ENCODE measurements at regions not wholly inside any gene's neighbourhood (a gene's known extent, or its start where the extent isn't known, plus 50 kb on each side); places are given as distances from the start of the nearest gene placed in this dataset.

GRCh38 chr7:88442413-88442812 lies 135.7 kb upstream of the STEAP4 start:
- ATAC-seq = no peak
- H3K9me3 Mint-ChIP-seq = peaks cover 4% of the 10 kb centered on the region; the same call in 1 of the 3 replicates
- Histone ChIP-seq H3K4me3 (no peak overlapping the region), H3K4me1 (ENCODE audit: insufficient read depth) (peaks cover 13% of the 10 kb centered on the region), H3F3A (replicated peaks; ENCODE audit: low read depth) (no peaks in the 10 kb centered on the region), H3K27ac (ENCODE audit: low read depth) (no peak overlapping the region), H3K36me3 (ENCODE audit: insufficient read depth) (no peaks in the 10 kb centered on the region), H3K4me2 (no peak overlapping the region), H2AFZ (no peak overlapping the region; the same call in 1 of the 2 replicates), H4K20me1 (replicated peaks; ENCODE audit: insufficient read depth) (no peaks in the 10 kb centered on the region), H3K79me2 (replicated peaks; ENCODE audit: insufficient read depth) (no peaks in the 10 kb centered on the region), H3K9me2 (ENCODE audit: insufficient read depth) (peaks cover 16% of the 10 kb centered on the region), H3K27me3 (ENCODE audit: insufficient read depth) (no peaks in the 10 kb centered on the region)
- no peak overlapping the region for H3K27ac Mint-ChIP-seq
- H3K27me3 Mint-ChIP-seq (ENCODE audit: insufficient read depth, low read depth, poor library complexity) = no peaks in the 10 kb centered on the region
- TF ChIP-seq EZH2 (IDR thresholded peaks at IDR 0.05; ENCODE audit: low read depth, unreplicated experiment) = no peak
- no peak for TF ChIP-seq CTCF (conservative IDR thresholded peaks at IDR 0.05; ENCODE audit: low read depth in 2 of 2)
- TF ChIP-seq NANOG (IDR thresholded peaks at IDR 0.05; ENCODE audit: borderline replicate concordance) = no peak
- TF ChIP-seq POLR2AphosphoS5 (IDR thresholded peaks at IDR 0.05; ENCODE audit: low read depth) = no peak
- no peak for TF ChIP-seq ZNF114 (CRISPR knock-in tag; IDR thresholded peaks at IDR 0.05)
- no peak for TF ChIP-seq REST (IDR thresholded peaks at IDR 0.05; ENCODE audit: unreplicated experiment)
- TF ChIP-seq ZNF331 (CRISPR knock-in tag; IDR thresholded peaks at IDR 0.05; ENCODE audit: low read depth) = no peak
- TF ChIP-seq, protein P1, sequence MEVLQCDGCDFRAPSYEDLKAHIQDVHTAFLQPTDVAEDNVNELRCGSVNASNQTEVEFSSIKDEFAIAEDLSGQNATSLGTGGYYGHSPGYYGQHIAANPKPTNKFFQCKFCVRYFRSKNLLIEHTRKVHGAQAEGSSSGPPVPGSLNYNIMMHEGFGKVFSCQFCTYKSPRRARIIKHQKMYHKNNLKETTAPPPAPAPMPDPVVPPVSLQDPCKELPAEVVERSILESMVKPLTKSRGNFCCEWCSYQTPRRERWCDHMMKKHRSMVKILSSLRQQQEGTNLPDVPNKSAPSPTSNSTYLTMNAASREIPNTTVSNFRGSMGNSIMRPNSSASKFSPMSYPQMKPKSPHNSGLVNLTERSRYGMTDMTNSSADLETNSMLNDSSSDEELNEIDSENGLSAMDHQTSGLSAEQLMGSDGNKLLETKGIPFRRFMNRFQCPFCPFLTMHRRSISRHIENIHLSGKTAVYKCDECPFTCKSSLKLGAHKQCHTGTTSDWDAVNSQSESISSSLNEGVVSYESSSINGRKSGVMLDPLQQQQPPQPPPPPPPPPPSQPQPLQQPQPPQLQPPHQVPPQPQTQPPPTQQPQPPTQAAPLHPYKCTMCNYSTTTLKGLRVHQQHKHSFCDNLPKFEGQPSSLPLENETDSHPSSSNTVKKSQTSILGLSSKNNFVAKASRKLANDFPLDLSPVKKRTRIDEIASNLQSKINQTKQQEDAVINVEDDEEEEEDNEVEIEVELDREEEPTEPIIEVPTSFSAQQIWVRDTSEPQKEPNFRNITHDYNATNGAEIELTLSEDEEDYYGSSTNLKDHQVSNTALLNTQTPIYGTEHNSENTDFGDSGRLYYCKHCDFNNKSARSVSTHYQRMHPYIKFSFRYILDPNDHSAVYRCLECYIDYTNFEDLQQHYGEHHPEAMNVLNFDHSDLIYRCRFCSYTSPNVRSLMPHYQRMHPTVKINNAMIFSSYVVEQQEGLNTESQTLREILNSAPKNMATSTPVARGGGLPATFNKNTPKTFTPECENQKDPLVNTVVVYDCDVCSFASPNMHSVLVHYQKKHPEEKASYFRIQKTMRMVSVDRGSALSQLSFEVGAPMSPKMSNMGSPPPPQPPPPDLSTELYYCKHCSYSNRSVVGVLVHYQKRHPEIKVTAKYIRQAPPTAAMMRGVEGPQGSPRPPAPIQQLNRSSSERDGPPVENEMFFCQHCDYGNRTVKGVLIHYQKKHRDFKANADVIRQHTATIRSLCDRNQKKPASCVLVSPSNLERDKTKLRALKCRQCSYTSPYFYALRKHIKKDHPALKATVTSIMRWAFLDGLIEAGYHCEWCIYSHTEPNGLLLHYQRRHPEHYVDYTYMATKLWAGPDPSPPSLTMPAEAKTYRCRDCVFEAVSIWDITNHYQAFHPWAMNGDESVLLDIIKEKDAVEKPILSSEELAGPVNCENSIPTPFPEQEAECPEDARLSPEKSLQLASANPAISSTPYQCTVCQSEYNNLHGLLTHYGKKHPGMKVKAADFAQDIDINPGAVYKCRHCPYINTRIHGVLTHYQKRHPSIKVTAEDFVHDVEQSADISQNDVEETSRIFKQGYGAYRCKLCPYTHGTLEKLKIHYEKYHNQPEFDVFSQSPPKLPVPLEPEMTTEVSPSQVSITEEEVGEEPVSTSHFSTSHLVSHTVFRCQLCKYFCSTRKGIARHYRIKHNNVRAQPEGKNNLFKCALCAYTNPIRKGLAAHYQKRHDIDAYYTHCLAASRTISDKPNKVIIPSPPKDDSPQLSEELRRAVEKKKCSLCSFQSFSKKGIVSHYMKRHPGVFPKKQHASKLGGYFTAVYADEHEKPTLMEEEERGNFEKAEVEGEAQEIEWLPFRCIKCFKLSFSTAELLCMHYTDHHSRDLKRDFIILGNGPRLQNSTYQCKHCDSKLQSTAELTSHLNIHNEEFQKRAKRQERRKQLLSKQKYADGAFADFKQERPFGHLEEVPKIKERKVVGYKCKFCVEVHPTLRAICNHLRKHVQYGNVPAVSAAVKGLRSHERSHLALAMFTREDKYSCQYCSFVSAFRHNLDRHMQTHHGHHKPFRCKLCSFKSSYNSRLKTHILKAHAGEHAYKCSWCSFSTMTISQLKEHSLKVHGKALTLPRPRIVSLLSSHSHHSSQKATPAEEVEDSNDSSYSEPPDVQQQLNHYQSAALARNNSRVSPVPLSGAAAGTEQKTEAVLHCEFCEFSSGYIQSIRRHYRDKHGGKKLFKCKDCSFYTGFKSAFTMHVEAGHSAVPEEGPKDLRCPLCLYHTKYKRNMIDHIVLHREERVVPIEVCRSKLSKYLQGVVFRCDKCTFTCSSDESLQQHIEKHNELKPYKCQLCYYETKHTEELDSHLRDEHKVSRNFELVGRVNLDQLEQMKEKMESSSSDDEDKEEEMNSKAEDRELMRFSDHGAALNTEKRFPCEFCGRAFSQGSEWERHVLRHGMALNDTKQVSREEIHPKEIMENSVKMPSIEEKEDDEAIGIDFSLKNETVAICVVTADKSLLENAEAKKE (CRISPR knock-in tag; IDR thresholded peaks at IDR 0.05) = no peak
- no peak for TF ChIP-seq ETS1 (IDR thresholded peaks at IDR 0.05)
- no peak for TF ChIP-seq JUNB (IDR thresholded peaks at IDR 0.05; ENCODE audit: unreplicated experiment)
- peaks cover 4% of the 10 kb centered on the region; the same call in 2 of the 3 replicates for H3K4me1 Mint-ChIP-seq
- peaks cover 3% of the 10 kb centered on the region; the same call in 1 of the 3 replicates for H3K36me3 Mint-ChIP-seq (ENCODE audit: low read depth)
- no peak for DNase-seq (ENCODE audit: low spot score)
- H3K4me3 Mint-ChIP-seq = no peak overlapping the region
